Progenitor cell of endocrine pancreas (in vitro differentiated cells): ENCODE measurements at regions not wholly inside any gene's neighbourhood (a gene's known extent, or its start where the extent isn't known, plus 50 kb on each side); places are given as distances from the start of the nearest gene placed in this dataset.
A peak's percentile ranks its signal among the peaks of the same experiment; 100 is the strongest.

ENCODE experiments used
- DNase-seq: peaks from one replicate; pipeline ENCODE4 v3.0.0; 2021; ENCODE audit warnings: low spot score; ENCODE audit not compliant: unreplicated experiment
- H3K27ac Mint-ChIP-seq: 2 replicates; pipeline ENCODE4 v1.8.0; 2021; ENCODE audit warnings: mild to moderate bottlenecking, moderate library complexity, mixed read lengths
- H3K27me3 Mint-ChIP-seq: 2 replicates; pipeline ENCODE4 v1.8.0; 2021; ENCODE audit warnings: mixed read lengths
- H3K36me3 Mint-ChIP-seq: 2 replicates; pipeline ENCODE4 v1.8.0; 2022; ENCODE audit warnings: mixed read lengths; ENCODE audit not compliant: insufficient read depth
- H3K4me1 Mint-ChIP-seq: 2 replicates; pipeline ENCODE4 v1.8.0; 2021; ENCODE audit warnings: low read depth, mixed read lengths
- H3K4me3 Mint-ChIP-seq: 2 replicates; pipeline ENCODE4 v1.8.0; 2021; ENCODE audit warnings: low read depth, mild to moderate bottlenecking, moderate library complexity, mixed read lengths
- H3K9me3 Mint-ChIP-seq: 2 replicates; pipeline ENCODE4 v1.8.0; 2021; ENCODE audit warnings: low read depth, mixed read lengths
- CTCF ChIP-seq: fragments of 200-600 bp; sonication (generic); IDR thresholded peaks from one replicate; pipeline ENCODE4 v1.5.0; 2021; ENCODE audit warnings: antibody characterized with exemption, mild to moderate bottlenecking; ENCODE audit not compliant: unreplicated experiment

- H3K4me1 Mint-ChIP-seq = peaks cover 5% of the 10 kb centered on the region
- H3K9me3 Mint-ChIP-seq = no peaks in the 10 kb centered on the region
- no peak for TF ChIP-seq CTCF
- peaks cover 22% of the 10 kb centered on the region for H3K36me3 Mint-ChIP-seq
- H3K27me3 Mint-ChIP-seq = no peaks in the 10 kb centered on the region
- H3K4me3 Mint-ChIP-seq = no peak overlapping the region
- no peak overlapping the region for H3K27ac Mint-ChIP-seq
- DNase-seq = no peak
These were observed 325.6 kb upstream of the UMPS start for GRCh38 chr3:124404621-124405020.

GRCh38 chr3:124407260-124407659, 323.0 kb upstream of the UMPS start:
- DNase-seq = no peak
- no peak for TF ChIP-seq CTCF
- peaks cover 15% of the 10 kb centered on the region for H3K36me3 Mint-ChIP-seq
- no peaks in the 10 kb centered on the region for H3K27me3 Mint-ChIP-seq
- H3K9me3 Mint-ChIP-seq = no peaks in the 10 kb centered on the region
- H3K27ac Mint-ChIP-seq = no peak overlapping the region
- H3K4me1 Mint-ChIP-seq = peaks cover 10% of the 10 kb centered on the region
- no peak overlapping the region for H3K4me3 Mint-ChIP-seq

- Mint-ChIP-seq H3K36me3 (peaks cover 28% of the 10 kb centered on the region), H3K4me1 (peaks cover 9% of the 10 kb centered on the region), H3K27me3 (no peaks in the 10 kb centered on the region), H3K9me3 (no peaks in the 10 kb centered on the region), H3K27ac (peak overlapping the region; percentile 88), H3K4me3 (no peak overlapping the region)
- no peak for DNase-seq
- TF ChIP-seq CTCF = no peak
These were observed 320.5 kb upstream of the UMPS start for GRCh38 chr3:124409650-124410275.

GRCh38 chr3:124410471-124410870, 319.8 kb upstream of the UMPS start:
- Mint-ChIP-seq H3K4me1 (peaks cover 9% of the 10 kb centered on the region), H3K9me3 (no peaks in the 10 kb centered on the region), H3K27me3 (no peaks in the 10 kb centered on the region), H3K36me3 (peaks cover 26% of the 10 kb centered on the region), H3K27ac (no peak overlapping the region), H3K4me3 (no peak overlapping the region)
- TF ChIP-seq CTCF = no peak
- no peak for DNase-seq

GRCh38 chr3:124411728-124412127, 318.5 kb upstream of the UMPS start:
- Mint-ChIP-seq H3K4me3 (no peak overlapping the region), H3K4me1 (peaks cover 9% of the 10 kb centered on the region), H3K36me3 (peaks cover 27% of the 10 kb centered on the region), H3K9me3 (no peaks in the 10 kb centered on the region), H3K27ac (no peak overlapping the region), H3K27me3 (no peaks in the 10 kb centered on the region)
- no peak for DNase-seq
- TF ChIP-seq CTCF = no peak
